ENCODE measurements at regions not wholly inside any gene's neighbourhood (a gene's known extent, or its start where the extent isn't known, plus 50 kb on each side); places are given as distances from the start of the nearest gene placed in this dataset.

DNA sequence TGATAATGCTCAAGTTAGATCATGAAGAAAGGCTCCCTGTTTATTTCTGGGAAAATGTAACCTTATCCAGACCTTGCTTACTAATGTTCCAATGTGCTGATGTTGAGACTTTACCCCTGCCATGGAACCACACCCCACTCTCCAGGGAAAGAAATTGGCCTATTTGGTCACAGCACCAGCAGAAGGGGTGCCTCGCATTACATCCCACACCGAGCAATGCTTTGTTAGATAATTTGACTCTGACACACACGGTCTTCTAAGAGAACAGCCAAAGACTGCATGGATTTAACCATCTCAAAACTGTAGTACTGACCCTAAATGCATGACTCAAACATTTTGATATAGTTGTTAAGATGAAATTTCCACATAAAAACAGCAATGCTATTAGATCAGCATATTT is 152.1 kb upstream of the CCDC150 start:
- H3K9me3 Mint-ChIP-seq (ENCODE audit: unreplicated experiment): peaks cover 8% of the 10 kb centered on the region
- H3K36me3 Mint-ChIP-seq (ENCODE audit: unreplicated experiment): peaks cover 4% of the 10 kb centered on the region
- peak overlapping the region; percentile 6 for H3K4me3 Mint-ChIP-seq (ENCODE audit: unreplicated experiment)
- TF ChIP-seq, protein P1, sequence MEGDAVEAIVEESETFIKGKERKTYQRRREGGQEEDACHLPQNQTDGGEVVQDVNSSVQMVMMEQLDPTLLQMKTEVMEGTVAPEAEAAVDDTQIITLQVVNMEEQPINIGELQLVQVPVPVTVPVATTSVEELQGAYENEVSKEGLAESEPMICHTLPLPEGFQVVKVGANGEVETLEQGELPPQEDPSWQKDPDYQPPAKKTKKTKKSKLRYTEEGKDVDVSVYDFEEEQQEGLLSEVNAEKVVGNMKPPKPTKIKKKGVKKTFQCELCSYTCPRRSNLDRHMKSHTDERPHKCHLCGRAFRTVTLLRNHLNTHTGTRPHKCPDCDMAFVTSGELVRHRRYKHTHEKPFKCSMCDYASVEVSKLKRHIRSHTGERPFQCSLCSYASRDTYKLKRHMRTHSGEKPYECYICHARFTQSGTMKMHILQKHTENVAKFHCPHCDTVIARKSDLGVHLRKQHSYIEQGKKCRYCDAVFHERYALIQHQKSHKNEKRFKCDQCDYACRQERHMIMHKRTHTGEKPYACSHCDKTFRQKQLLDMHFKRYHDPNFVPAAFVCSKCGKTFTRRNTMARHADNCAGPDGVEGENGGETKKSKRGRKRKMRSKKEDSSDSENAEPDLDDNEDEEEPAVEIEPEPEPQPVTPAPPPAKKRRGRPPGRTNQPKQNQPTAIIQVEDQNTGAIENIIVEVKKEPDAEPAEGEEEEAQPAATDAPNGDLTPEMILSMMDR (IDR thresholded peaks at IDR 0.05): no peak
- peaks cover 78% of the 10 kb centered on the region for H3K4me1 Mint-ChIP-seq (ENCODE audit: unreplicated experiment)
- H3K27ac Mint-ChIP-seq (ENCODE audit: unreplicated experiment): peak overlapping the region; percentile 96
- DNase-seq (ENCODE audit: extremely low spot score, unreplicated experiment): no peak
- no peaks in the 10 kb centered on the region for H3K27me3 Mint-ChIP-seq (ENCODE audit: unreplicated experiment)

DNA sequence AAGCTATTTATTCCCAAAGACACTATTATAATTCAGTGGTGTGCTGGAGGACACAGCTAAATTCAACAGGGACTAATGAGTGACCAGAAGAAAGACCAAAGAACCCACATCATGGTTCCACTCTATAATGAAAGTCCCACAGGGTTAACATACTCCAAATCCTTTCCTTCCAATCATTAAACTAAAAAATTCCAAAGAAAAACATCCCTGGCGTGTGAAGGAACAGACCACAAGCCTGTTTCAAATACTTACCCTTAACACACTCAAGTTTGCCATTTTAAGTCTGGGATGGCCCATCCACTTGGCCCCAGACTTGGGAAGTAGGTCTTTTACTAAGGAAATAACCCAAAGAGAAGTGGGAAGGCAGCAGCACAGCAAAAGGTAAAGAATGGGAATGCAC is 150.1 kb upstream of the CCDC150 start:
- Mint-ChIP-seq H3K9me3 (ENCODE audit: unreplicated experiment) (peaks cover 15% of the 10 kb centered on the region), H3K4me3 (ENCODE audit: unreplicated experiment) (no peak overlapping the region), H3K27ac (ENCODE audit: unreplicated experiment) (peak overlapping the region; percentile 96), H3K36me3 (ENCODE audit: unreplicated experiment) (peaks cover 11% of the 10 kb centered on the region), H3K27me3 (ENCODE audit: unreplicated experiment) (no peaks in the 10 kb centered on the region), H3K4me1 (ENCODE audit: unreplicated experiment) (peaks cover 67% of the 10 kb centered on the region)
- no peak for DNase-seq (ENCODE audit: extremely low spot score, unreplicated experiment)
- TF ChIP-seq, protein P1 (IDR thresholded peaks at IDR 0.05): no peak

- TF ChIP-seq, protein P1 (IDR thresholded peaks at IDR 0.05): no peak
- Mint-ChIP-seq H3K4me3 (ENCODE audit: unreplicated experiment) (no peak overlapping the region), H3K9me3 (ENCODE audit: unreplicated experiment) (peaks cover 12% of the 10 kb centered on the region), H3K36me3 (ENCODE audit: unreplicated experiment) (peaks cover 10% of the 10 kb centered on the region), H3K27ac (ENCODE audit: unreplicated experiment) (no peak overlapping the region), H3K4me1 (ENCODE audit: unreplicated experiment) (peaks cover 33% of the 10 kb centered on the region), H3K27me3 (ENCODE audit: unreplicated experiment) (no peaks in the 10 kb centered on the region)
- no peak for DNase-seq (ENCODE audit: extremely low spot score, unreplicated experiment)
These were observed 146.6 kb upstream of the CCDC150 start for GRCh38 chr2:196492946-196493345.

DNA sequence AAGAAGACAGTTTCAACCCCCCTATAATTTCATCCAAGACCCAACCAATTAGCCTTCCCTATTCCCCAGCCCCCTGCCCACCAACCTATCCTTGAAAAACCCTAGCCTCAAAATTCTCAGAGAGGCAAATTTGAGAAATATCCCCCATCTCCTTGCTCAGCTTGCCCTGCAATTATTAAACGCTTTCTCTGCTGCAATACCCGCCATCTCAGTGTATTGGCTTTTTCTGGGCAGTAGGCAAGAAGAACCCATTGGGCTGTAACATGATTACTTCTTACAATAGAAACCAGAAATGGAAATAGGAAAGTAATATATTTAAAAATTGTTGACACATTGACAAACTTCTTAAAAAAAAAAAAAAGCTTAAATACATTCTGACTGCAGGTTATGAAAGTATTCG is 140.6 kb upstream of the CCDC150 start:
- Mint-ChIP-seq H3K9me3 (ENCODE audit: unreplicated experiment) (peaks cover 16% of the 10 kb centered on the region), H3K27ac (ENCODE audit: unreplicated experiment) (no peak overlapping the region), H3K4me3 (ENCODE audit: unreplicated experiment) (no peak overlapping the region), H3K36me3 (ENCODE audit: unreplicated experiment) (peaks cover 10% of the 10 kb centered on the region), H3K27me3 (ENCODE audit: unreplicated experiment) (no peaks in the 10 kb centered on the region), H3K4me1 (ENCODE audit: unreplicated experiment) (peaks cover 14% of the 10 kb centered on the region)
- DNase-seq (ENCODE audit: extremely low spot score, unreplicated experiment): no peak
- TF ChIP-seq, protein P1 (IDR thresholded peaks at IDR 0.05): no peak

- Mint-ChIP-seq H3K4me3 (ENCODE audit: unreplicated experiment) (no peak overlapping the region), H3K9me3 (ENCODE audit: unreplicated experiment) (peaks cover 12% of the 10 kb centered on the region)
These were observed 139.8 kb upstream of the CCDC150 start for GRCh38 chr2:196499686-196500085.

More at GRCh38 chr2:196499686-196500085, 139.8 kb upstream of the CCDC150 start:
- DNase-seq (ENCODE audit: extremely low spot score, unreplicated experiment): no peak
- no peaks in the 10 kb centered on the region for H3K27me3 Mint-ChIP-seq (ENCODE audit: unreplicated experiment)
- H3K36me3 Mint-ChIP-seq (ENCODE audit: unreplicated experiment): peaks cover 3% of the 10 kb centered on the region
- TF ChIP-seq, protein P1 (IDR thresholded peaks at IDR 0.05): no peak
- peaks cover 14% of the 10 kb centered on the region for H3K4me1 Mint-ChIP-seq (ENCODE audit: unreplicated experiment)
- no peak overlapping the region for H3K27ac Mint-ChIP-seq (ENCODE audit: unreplicated experiment)
